ENCODE measurements at regions not wholly inside any gene's neighbourhood (a gene's known extent, or its start where the extent isn't known, plus 50 kb on each side); places are given as distances from the start of the nearest gene placed in this dataset.

DNA sequence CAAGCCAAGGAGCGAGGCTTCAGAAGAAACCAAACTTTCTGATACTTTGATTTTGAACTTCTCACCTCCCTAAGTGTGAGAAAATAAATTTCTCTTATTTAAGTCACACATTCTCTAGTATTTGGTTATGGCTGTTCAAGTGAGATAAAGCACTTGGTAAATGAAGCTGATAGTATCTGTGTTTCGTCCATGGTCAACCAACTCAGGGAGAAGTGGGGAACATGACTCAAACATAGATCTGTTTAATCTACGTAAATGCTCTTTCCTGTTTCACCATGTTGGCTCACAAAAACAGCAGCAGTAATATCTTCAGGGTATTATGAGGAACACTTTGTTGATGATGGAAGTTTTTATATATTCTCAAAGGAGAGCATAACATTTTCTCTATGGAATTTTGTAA lies 2167.2 kb upstream of the C9orf72 start:
- no peaks in the 10 kb centered on the region for H3K36me3 Mint-ChIP-seq (ENCODE audit: low read depth)
- ATAC-seq (no peak), DNase-seq (no peak)
- intact Hi-C loops (cut with micrococcal nuclease), result no loop called here
- TF ChIP-seq, protein P1, sequence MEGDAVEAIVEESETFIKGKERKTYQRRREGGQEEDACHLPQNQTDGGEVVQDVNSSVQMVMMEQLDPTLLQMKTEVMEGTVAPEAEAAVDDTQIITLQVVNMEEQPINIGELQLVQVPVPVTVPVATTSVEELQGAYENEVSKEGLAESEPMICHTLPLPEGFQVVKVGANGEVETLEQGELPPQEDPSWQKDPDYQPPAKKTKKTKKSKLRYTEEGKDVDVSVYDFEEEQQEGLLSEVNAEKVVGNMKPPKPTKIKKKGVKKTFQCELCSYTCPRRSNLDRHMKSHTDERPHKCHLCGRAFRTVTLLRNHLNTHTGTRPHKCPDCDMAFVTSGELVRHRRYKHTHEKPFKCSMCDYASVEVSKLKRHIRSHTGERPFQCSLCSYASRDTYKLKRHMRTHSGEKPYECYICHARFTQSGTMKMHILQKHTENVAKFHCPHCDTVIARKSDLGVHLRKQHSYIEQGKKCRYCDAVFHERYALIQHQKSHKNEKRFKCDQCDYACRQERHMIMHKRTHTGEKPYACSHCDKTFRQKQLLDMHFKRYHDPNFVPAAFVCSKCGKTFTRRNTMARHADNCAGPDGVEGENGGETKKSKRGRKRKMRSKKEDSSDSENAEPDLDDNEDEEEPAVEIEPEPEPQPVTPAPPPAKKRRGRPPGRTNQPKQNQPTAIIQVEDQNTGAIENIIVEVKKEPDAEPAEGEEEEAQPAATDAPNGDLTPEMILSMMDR (IDR thresholded peaks at IDR 0.05), result no peak
- no peak overlapping the region for H3K27ac Mint-ChIP-seq
- no peaks in the 10 kb centered on the region for H3K27me3 Mint-ChIP-seq
- ChIA-PET CTCF (no interaction called here), POLR2A (no interaction called here)
- H3K4me1 Mint-ChIP-seq (ENCODE audit: low read depth), result no peaks in the 10 kb centered on the region
- H3K9me3 Mint-ChIP-seq, result no peaks in the 10 kb centered on the region
- no peak overlapping the region for H3K4me3 Mint-ChIP-seq

GRCh38 chr9:29741169-29741568 lies 2167.9 kb upstream of the C9orf72 start:
- POLR2A ChIA-PET, result no interaction called here
- ATAC-seq (no peak), DNase-seq (no peak)
- Mint-ChIP-seq H3K36me3 (ENCODE audit: low read depth) (no peaks in the 10 kb centered on the region), H3K27me3 (no peaks in the 10 kb centered on the region), H3K4me3 (no peak overlapping the region), H3K4me1 (ENCODE audit: low read depth) (no peaks in the 10 kb centered on the region), H3K27ac (no peak overlapping the region), H3K9me3 (no peaks in the 10 kb centered on the region)
- CTCF ChIA-PET, result no interaction called here
- intact Hi-C loops (cut with micrococcal nuclease), result no loop called here
- TF ChIP-seq, protein P1 (IDR thresholded peaks at IDR 0.05), result no peak

GRCh38 chr9:29750062-29750461 lies 2176.8 kb upstream of the C9orf72 start:
- POLR2A ChIA-PET, result no interaction called here

DNA sequence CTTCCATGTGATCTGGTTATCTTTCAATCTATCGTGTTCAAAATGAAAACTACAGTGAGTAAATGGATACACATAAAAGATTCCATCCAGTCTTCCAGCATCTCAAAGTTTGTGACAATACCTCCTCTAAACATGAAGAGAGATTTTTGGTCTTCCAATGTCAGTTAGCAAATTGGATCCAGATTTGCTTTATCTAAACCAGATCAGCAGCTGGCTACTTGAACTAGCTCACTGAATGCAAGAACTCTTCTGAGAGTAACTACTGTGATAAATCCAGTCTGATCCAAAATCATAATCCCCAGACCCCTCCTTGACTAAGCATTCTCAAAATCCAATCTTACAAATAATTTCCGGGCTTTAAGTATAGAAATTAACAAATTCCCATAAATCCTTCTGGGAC lies 2177.9 kb upstream of the C9orf72 start:
- Mint-ChIP-seq H3K4me3 (no peak overlapping the region), H3K27me3 (no peaks in the 10 kb centered on the region), H3K9me3 (no peaks in the 10 kb centered on the region), H3K27ac (no peak overlapping the region), H3K36me3 (ENCODE audit: low read depth) (no peaks in the 10 kb centered on the region), H3K4me1 (ENCODE audit: low read depth) (no peaks in the 10 kb centered on the region)
- CTCF ChIA-PET, result no interaction called here
- POLR2A ChIA-PET, result no interaction called here
- intact Hi-C loops (cut with micrococcal nuclease), result no loop called here
- DNase-seq (no peak), ATAC-seq (no peak)
- TF ChIP-seq, protein P1 (IDR thresholded peaks at IDR 0.05), result no peak

More at GRCh38 chr9:29750062-29750461, 2176.8 kb upstream of the C9orf72 start:
- TF ChIP-seq, protein P1 (IDR thresholded peaks at IDR 0.05), result no peak
- no peaks in the 10 kb centered on the region for H3K36me3 Mint-ChIP-seq (ENCODE audit: low read depth)
- H3K27me3 Mint-ChIP-seq, result no peaks in the 10 kb centered on the region
- intact Hi-C loops (cut with micrococcal nuclease), result no loop called here
- H3K4me3 Mint-ChIP-seq, result no peak overlapping the region
- DNase-seq (no peak), ATAC-seq (no peak)
- CTCF ChIA-PET, result no interaction called here
- no peak overlapping the region for H3K27ac Mint-ChIP-seq
- no peaks in the 10 kb centered on the region for H3K4me1 Mint-ChIP-seq (ENCODE audit: low read depth)
- no peaks in the 10 kb centered on the region for H3K9me3 Mint-ChIP-seq

DNA sequence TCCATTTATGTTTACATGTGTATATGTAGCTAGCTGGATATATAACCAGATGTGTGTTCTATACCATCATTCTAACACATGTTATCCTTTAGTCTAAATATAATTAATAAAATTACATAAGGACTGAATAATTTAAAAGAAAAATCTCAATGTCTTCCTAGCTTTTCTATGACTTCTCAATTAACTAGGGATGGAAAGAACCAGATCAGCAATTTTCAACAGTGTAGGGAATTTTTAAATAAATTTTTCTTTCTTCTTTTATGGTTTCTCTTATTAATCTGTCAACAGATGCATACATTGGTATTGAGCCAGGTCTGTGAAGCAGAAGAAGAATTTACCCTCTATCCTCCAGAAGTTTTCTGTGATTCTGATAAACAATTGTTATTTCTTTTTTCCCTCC lies 2180.4 kb upstream of the C9orf72 start:
- H3K27ac Mint-ChIP-seq, result no peak overlapping the region
- CTCF ChIA-PET, result no interaction called here
- H3K4me1 Mint-ChIP-seq (ENCODE audit: low read depth), result no peaks in the 10 kb centered on the region
- H3K36me3 Mint-ChIP-seq (ENCODE audit: low read depth), result no peaks in the 10 kb centered on the region
- POLR2A ChIA-PET, result no interaction called here
- no peak for DNase-seq
- TF ChIP-seq, protein P1 (IDR thresholded peaks at IDR 0.05), result no peak
- H3K4me3 Mint-ChIP-seq, result no peak overlapping the region
- no peaks in the 10 kb centered on the region for H3K27me3 Mint-ChIP-seq
- H3K9me3 Mint-ChIP-seq, result no peaks in the 10 kb centered on the region
- intact Hi-C loops (cut with micrococcal nuclease), result no loop called here
- ATAC-seq, result no peak
